ENCODE measurements at regions not wholly inside any gene's neighbourhood (a gene's known extent, or its start where the extent isn't known, plus 50 kb on each side); places are given as distances from the start of the nearest gene placed in this dataset.

DNA sequence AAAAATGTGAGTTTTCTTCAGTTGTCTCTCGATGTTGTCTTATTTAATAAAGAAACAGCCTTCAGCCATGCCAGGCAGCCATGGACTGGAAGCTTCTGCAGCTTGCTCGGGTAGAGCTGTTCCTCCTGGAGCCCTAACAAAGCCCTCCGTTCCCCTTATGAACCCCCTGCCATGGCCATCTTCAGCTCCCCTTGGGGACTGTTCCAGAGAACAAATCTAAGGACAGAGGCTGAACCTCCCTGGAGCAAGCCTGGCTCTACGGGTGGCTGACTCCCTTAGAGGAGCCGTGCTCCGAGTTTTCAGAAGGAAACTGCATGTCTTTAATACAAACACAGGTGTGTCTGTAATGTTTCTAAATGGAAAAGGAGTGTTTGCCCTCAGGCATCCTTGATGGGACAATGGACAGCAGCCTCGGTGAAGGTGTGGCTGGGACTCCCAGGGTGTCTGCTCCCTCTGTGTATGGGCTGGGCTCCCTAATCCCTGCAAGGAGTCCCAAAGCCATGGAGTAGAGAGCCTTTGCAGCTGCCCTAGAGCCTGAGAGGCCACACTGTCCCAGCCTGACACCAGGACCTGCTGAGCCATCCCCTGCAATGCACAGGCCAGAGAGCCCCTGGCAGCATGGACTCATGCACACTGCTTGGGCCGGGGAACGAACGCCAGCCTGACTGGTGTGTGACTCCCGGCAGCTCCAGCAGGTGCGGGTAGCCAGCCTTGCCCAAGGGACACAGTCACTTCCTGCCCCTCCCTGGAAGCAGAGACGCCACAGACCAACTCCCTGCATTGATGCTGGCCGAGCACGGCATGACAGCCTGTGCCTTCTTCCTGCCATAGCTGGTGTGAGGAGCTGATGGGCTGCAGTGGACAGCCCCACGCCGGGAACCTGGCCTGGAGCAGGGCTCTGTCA is 381.8 kb downstream of the TCERG1L start:
- DNase-seq (ENCODE audit: low read depth, low spot score): no peak
- ChIA-PET CTCF (no interaction called here), POLR2A (no interaction called here)
- no peak overlapping the region for H3K27ac ChIP-seq (ENCODE audit: low read length)
- TF ChIP-seq TCF7L2 (IDR thresholded peaks at IDR 0.05; ENCODE audit: low read depth, low read length): no peak
- TF ChIP-seq POLR2AphosphoS5 (IDR thresholded peaks at IDR 0.05; ENCODE audit: low read depth, low read length): no peak
- TF ChIP-seq SIN3A (IDR thresholded peaks at IDR 0.05; ENCODE audit: borderline replicate concordance, insufficient read depth, low read depth, low read length): no peak
- TF ChIP-seq, protein P1, sequence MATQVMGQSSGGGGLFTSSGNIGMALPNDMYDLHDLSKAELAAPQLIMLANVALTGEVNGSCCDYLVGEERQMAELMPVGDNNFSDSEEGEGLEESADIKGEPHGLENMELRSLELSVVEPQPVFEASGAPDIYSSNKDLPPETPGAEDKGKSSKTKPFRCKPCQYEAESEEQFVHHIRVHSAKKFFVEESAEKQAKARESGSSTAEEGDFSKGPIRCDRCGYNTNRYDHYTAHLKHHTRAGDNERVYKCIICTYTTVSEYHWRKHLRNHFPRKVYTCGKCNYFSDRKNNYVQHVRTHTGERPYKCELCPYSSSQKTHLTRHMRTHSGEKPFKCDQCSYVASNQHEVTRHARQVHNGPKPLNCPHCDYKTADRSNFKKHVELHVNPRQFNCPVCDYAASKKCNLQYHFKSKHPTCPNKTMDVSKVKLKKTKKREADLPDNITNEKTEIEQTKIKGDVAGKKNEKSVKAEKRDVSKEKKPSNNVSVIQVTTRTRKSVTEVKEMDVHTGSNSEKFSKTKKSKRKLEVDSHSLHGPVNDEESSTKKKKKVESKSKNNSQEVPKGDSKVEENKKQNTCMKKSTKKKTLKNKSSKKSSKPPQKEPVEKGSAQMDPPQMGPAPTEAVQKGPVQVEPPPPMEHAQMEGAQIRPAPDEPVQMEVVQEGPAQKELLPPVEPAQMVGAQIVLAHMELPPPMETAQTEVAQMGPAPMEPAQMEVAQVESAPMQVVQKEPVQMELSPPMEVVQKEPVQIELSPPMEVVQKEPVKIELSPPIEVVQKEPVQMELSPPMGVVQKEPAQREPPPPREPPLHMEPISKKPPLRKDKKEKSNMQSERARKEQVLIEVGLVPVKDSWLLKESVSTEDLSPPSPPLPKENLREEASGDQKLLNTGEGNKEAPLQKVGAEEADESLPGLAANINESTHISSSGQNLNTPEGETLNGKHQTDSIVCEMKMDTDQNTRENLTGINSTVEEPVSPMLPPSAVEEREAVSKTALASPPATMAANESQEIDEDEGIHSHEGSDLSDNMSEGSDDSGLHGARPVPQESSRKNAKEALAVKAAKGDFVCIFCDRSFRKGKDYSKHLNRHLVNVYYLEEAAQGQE (IDR thresholded peaks at IDR 0.05; ENCODE audit: insufficient read depth in 1 of 2, low read depth in 2 of 2, low read length in 1 of 2): no peak
- TF ChIP-seq, protein P2, sequence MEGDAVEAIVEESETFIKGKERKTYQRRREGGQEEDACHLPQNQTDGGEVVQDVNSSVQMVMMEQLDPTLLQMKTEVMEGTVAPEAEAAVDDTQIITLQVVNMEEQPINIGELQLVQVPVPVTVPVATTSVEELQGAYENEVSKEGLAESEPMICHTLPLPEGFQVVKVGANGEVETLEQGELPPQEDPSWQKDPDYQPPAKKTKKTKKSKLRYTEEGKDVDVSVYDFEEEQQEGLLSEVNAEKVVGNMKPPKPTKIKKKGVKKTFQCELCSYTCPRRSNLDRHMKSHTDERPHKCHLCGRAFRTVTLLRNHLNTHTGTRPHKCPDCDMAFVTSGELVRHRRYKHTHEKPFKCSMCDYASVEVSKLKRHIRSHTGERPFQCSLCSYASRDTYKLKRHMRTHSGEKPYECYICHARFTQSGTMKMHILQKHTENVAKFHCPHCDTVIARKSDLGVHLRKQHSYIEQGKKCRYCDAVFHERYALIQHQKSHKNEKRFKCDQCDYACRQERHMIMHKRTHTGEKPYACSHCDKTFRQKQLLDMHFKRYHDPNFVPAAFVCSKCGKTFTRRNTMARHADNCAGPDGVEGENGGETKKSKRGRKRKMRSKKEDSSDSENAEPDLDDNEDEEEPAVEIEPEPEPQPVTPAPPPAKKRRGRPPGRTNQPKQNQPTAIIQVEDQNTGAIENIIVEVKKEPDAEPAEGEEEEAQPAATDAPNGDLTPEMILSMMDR (IDR thresholded peaks at IDR 0.05): no peak
- BruUV-seq (replicated peaks): no TSS peak
- no peaks in the 10 kb centered on the region for H3K4me1 ChIP-seq (ENCODE audit: control insufficient read depth, insufficient read depth, low read length)
- H3K36me3 ChIP-seq (ENCODE audit: control insufficient read depth, insufficient read depth, low read length): no peaks in the 10 kb centered on the region
- peak; percentile 24; the same call in 1 of the 2 replicates for ATAC-seq
- intact Hi-C loops (cut with micrococcal nuclease; ENCODE audit: unreplicated experiment) (no loop called here), in situ Hi-C loops (cut with HindIII; ENCODE audit: low pct_unique_long_range_greater_than_20kb, low sequenced_read_pairs) (no loop called here)
- no peak overlapping the region for H3K4me3 ChIP-seq (ENCODE audit: low read depth in 2 of 2, low read length in 2 of 2)
- no peaks in the 10 kb centered on the region for H3K9me3 ChIP-seq (ENCODE audit: control insufficient read depth, insufficient read depth, low read depth, low read length)
- no peaks in the 10 kb centered on the region for H3K27me3 ChIP-seq (ENCODE audit: control insufficient read depth, insufficient read depth, low read length)

DNA sequence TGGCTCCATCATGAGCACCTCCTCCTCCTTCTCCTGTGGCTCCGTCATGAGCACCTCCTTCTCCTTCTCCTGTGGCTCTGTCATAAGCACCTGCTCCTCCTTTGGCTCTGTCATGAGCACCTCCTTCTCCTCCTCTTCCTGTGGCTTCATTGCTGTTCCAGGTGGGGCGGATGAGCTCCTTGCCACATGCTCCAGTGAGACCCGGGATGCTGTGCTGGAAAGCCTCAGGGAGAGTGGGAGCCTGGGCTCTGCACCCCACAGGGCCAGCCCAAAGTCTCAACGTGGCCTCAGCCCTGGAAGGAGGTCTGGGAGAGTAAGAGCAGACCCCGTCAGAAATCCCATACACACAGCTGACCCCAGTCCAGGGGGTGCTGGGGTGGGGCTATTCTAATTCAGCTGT is 380.7 kb downstream of the TCERG1L start:
- no peak overlapping the region for H3K4me3 ChIP-seq (ENCODE audit: low read depth in 2 of 2, low read length in 2 of 2)
- no peaks in the 10 kb centered on the region for H3K27me3 ChIP-seq (ENCODE audit: control insufficient read depth, insufficient read depth, low read length)
- TF ChIP-seq POLR2AphosphoS5 (IDR thresholded peaks at IDR 0.05; ENCODE audit: low read depth, low read length) (no peak), SIN3A (IDR thresholded peaks at IDR 0.05; ENCODE audit: borderline replicate concordance, insufficient read depth, low read depth, low read length) (no peak), TCF7L2 (IDR thresholded peaks at IDR 0.05; ENCODE audit: low read depth, low read length) (no peak)
- TF ChIP-seq, protein P2 (IDR thresholded peaks at IDR 0.05): no peak
- TF ChIP-seq, protein P1 (IDR thresholded peaks at IDR 0.05; ENCODE audit: insufficient read depth in 1 of 2, low read depth in 2 of 2, low read length in 1 of 2): no peak
- H3K27ac ChIP-seq (ENCODE audit: low read length): no peak overlapping the region
- no peaks in the 10 kb centered on the region for H3K36me3 ChIP-seq (ENCODE audit: control insufficient read depth, insufficient read depth, low read length)
- DNase-seq (ENCODE audit: low read depth, low spot score) (no peak), ATAC-seq (no peak)
- H3K9me3 ChIP-seq (ENCODE audit: control insufficient read depth, insufficient read depth, low read depth, low read length): no peaks in the 10 kb centered on the region
- CTCF ChIA-PET: no interaction called here
- H3K4me1 ChIP-seq (ENCODE audit: control insufficient read depth, insufficient read depth, low read length): no peaks in the 10 kb centered on the region
- POLR2A ChIA-PET: no interaction called here
- no TSS peak for BruUV-seq (replicated peaks)
- intact Hi-C loops (cut with micrococcal nuclease; ENCODE audit: unreplicated experiment): no loop called here
- in situ Hi-C loops (cut with HindIII; ENCODE audit: low pct_unique_long_range_greater_than_20kb, low sequenced_read_pairs): no loop called here
